GM12878 (cell line): ENCODE measurements at regions not wholly inside any gene's neighbourhood (a gene's known extent, or its start where the extent isn't known, plus 50 kb on each side); places are given as distances from the start of the nearest gene placed in this dataset.

Source experiments
- ATAC-seq: fragments of 200-7000 bp; cut with Tn5 transposase; 3 replicates; pipeline ENCODE4 v1.9.1; 2020; ENCODE audit warnings: mild to moderate bottlenecking, moderate library complexity
- BruUV-seq: library from RNA; stranded (reverse); fragments of 400-500 nt; replicated peaks from 2 replicates; lab custom pipeline; 2021; lab: Mats Ljungman, UMichigan
- CTCF ChIA-PET: fragments of 300-600 bp; sonication (Branson Sonifier 250); formaldehyde crosslinking; extraction: SDS; loops from one replicate; lab custom pipeline; 2021; ENCODE audit warnings: inconsistent platforms; lab: Yijun Ruan, JAX
- POLR2A ChIA-PET: fragments of 350-600 bp; formaldehyde crosslinking; extraction: SDS; loops from one replicate; lab custom pipeline; 2021; ENCODE audit warnings: inconsistent platforms; lab: Charles Lee
- RAD21 ChIA-PET: fragments of 300-600 bp; sonication (Branson Sonifier 250); formaldehyde crosslinking; loops from one replicate; lab custom pipeline; 2023; ENCODE audit warnings: antibody characterized with exemption; ENCODE audit not compliant: unreplicated experiment; lab: Charles Lee
- SMC1A ChIA-PET: fragments of 300-600 bp; sonication (Branson Sonifier 250); formaldehyde crosslinking; loops from one replicate; lab custom pipeline; 2023; ENCODE audit not compliant: unreplicated experiment, uncharacterized antibody; lab: Charles Lee
- DNase-seq: peaks from one replicate; pipeline ENCODE4 v3.0.0-alpha.2; 2011; ENCODE audit warnings: low read depth, low spot score
- FAIRE-seq: peaks from 3 replicates; lab custom pipeline; 2011; peaks lifted over from hg19 to GRCh38; lab: Jason Lieb, UNC
- H2AFZ ChIP-seq: 2 replicates; pipeline ENCODE4 v1.6.0; 2011; ENCODE audit warnings: low read depth, low read length, control low read depth; ENCODE audit not compliant: control insufficient read depth
- H3K27ac ChIP-seq: 2 replicates; pipeline ENCODE4 v1.5.1; 2011; ENCODE audit warnings: control low read depth; ENCODE audit not compliant: control insufficient read depth, insufficient read depth
- H3K27me3 ChIP-seq, 2 experiments: replicated peaks in 1 of 2; 2 replicates each; pipeline versions ENCODE4 v1.6.0 to v1.6.1; 2011; ENCODE audit warnings: low read length in 1 of 2; ENCODE audit not compliant: control insufficient read depth in 2 of 2, insufficient read depth in 2 of 2
- H3K36me3 ChIP-seq, 2 experiments: 2 replicates each; pipeline ENCODE4 v1.5.1; 2011; ENCODE audit warnings: low read length in 1 of 2; ENCODE audit not compliant: control insufficient read depth in 2 of 2, insufficient read depth in 2 of 2
- H3K4me1 ChIP-seq: 2 replicates; pipeline ENCODE4 v1.6.1; 2011; ENCODE audit warnings: mild to moderate bottlenecking, low read length, moderate library complexity, mixed read lengths; ENCODE audit not compliant: control insufficient read depth, insufficient read depth
- H3K4me2 ChIP-seq: 2 replicates; pipeline ENCODE4 v1.6.0; 2011; ENCODE audit warnings: control low read depth; ENCODE audit not compliant: control insufficient read depth, insufficient read depth
- H3K4me3 ChIP-seq: fragments of 200-600 bp; sonication (generic); 2 replicates; pipeline ENCODE4 v1.5.1; 2016
- H3K79me2 ChIP-seq: 2 replicates; pipeline ENCODE4 v1.6.0; 2011; ENCODE audit warnings: low read length; ENCODE audit not compliant: control insufficient read depth, insufficient read depth
- H3K9ac ChIP-seq: 2 replicates; pipeline ENCODE4 v1.8.0; 2011; ENCODE audit warnings: low read length, control low read depth, mixed read lengths; ENCODE audit not compliant: control insufficient read depth, insufficient read depth
- H3K9me3 ChIP-seq: replicated peaks from 3 replicates; pipeline ENCODE4 v1.5.1; 2011; ENCODE audit warnings: mild to moderate bottlenecking, low read length; ENCODE audit not compliant: control insufficient read depth, insufficient read depth
- H4K20me1 ChIP-seq: 2 replicates; pipeline ENCODE4 v1.6.0; 2011; ENCODE audit not compliant: control insufficient read depth, insufficient read depth
- CBFB ChIP-seq: IDR thresholded peaks from 2 replicates; pipeline ENCODE4 v1.6.1; 2016; ENCODE audit warnings: antibody characterized with exemption, low read depth
- ESRRA ChIP-seq: IDR thresholded peaks from 2 replicates; pipeline ENCODE4 v1.6.1; 2012; ENCODE audit warnings: mild to moderate bottlenecking, low read length, improper control_type of control experiment
- HDGF ChIP-seq: fragments of 450-650 bp; IDR thresholded peaks from 2 replicates; pipeline ENCODE4 v1.6.1; 2016; ENCODE audit warnings: antibody characterized with exemption
- JUNB ChIP-seq: IDR thresholded peaks from 2 replicates; pipeline ENCODE4 v1.6.1; 2016; ENCODE audit warnings: antibody characterized with exemption, mild to moderate bottlenecking
- KLF5 ChIP-seq: fragments of 450-650 bp; IDR thresholded peaks from 2 replicates; pipeline ENCODE4 v1.6.1; 2014; ENCODE audit warnings: mild to moderate bottlenecking; ENCODE audit not compliant: partially characterized antibody
- MEF2A ChIP-seq: IDR thresholded peaks from 2 replicates; pipeline ENCODE4 v1.6.1; 2011; ENCODE audit warnings: low read depth, mild to moderate bottlenecking, low read length, moderate library complexity; ENCODE audit not compliant: insufficient read depth
- NR2F1 ChIP-seq: fragments of 450-650 bp; conservative IDR thresholded peaks from 2 replicates; pipeline ENCODE4 v1.6.1; 2017; ENCODE audit warnings: mild to moderate bottlenecking
- PAX5 ChIP-seq: IDR thresholded peaks from 2 replicates; pipeline ENCODE4 v1.6.1; 2011; ENCODE audit warnings: low read depth, low read length, borderline replicate concordance
- POLR2AphosphoS2 ChIP-seq: IDR thresholded peaks from 2 replicates; pipeline ENCODE4 v1.6.1; 2011; ENCODE audit warnings: low read depth, mild to moderate bottlenecking, low read length, improper control_type of control experiment, moderate library complexity
- POLR2AphosphoS5 ChIP-seq: IDR thresholded peaks from 2 replicates; pipeline ENCODE4 v1.6.1; 2011; ENCODE audit warnings: mild to moderate bottlenecking, low read length, inconsistent platforms
- SRF ChIP-seq, 2 experiments: IDR thresholded peaks; 2 replicates each; pipeline ENCODE4 v1.6.1; 2011; ENCODE audit warnings: low read depth in 2 of 2, low read length in 2 of 2, mild to moderate bottlenecking in 1 of 2, moderate library complexity in 1 of 2
- TBL1XR1 ChIP-seq: IDR thresholded peaks from 2 replicates; pipeline ENCODE4 v1.6.1; 2012; ENCODE audit warnings: low read depth, low read length, improper control_type of control experiment
- ZBTB11 ChIP-seq: fragments of 450-650 bp; formaldehyde crosslinking; IDR thresholded peaks from 2 replicates; pipeline ENCODE4 v1.5.0; 2022; ENCODE audit warnings: mild to moderate bottlenecking, missing genetic modification characterization
- ZNF622 ChIP-seq: fragments of 450-650 bp; IDR thresholded peaks from 2 replicates; pipeline ENCODE4 v1.6.1; 2017; ENCODE audit warnings: mild to moderate bottlenecking, inconsistent platforms
- WGBS: methylation state at CpG from one replicate; pipeline ENCODE4 v1.1.6; 2016; ENCODE audit warnings: low lambda C conversion rate; ENCODE audit not compliant: insufficient replicate concordance, insufficient coverage; ENCODE audit errors: missing lambda C conversion rate; 5-methylcytosine and 5-hydroxymethylcytosine counted together
- in situ Hi-C: fragments of 300-500 bp; cut with MboI; formaldehyde crosslinking; loops from 9 replicates; pipeline ENCODE4 v1.14.3; 2018; ENCODE audit warnings: mixed read lengths
- intact Hi-C: fragments of 100-400 bp; cut with micrococcal nuclease; formaldehyde crosslinking; loops from one replicate; pipeline ENCODE4 v1.14.2; 2022; ENCODE audit not compliant: unreplicated experiment
- TF ChIP-seq, protein P1 (sequence below): fragments of 450-650 bp; formaldehyde crosslinking; IDR thresholded peaks from 2 replicates; pipeline ENCODE4 v1.4.0; 2020; ENCODE audit warnings: mild to moderate bottlenecking, moderate library complexity
- TF ChIP-seq, protein P2 (sequence below): fragments of 450-650 bp; IDR thresholded peaks from 2 replicates; pipeline ENCODE4 v1.6.1; 2016; ENCODE audit warnings: mild to moderate bottlenecking

DNA sequence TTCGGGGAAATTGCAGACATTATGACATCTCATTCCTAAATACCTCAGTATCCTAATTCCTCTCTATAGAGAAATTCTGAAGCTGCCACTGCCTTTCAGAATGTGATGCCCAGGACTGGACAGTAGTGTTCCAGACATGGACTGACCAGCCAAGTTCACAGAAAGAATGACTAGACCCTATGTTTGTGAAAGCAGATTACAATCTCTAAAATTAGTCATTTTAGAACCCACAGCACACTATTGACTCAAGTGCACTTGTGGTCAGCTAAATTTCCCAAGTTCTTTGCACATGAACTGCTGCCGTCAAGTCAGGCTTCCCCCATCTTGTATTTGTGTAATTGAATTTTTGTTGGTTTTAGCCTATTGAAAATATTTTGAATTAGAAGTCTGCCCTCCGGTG is 81.0 kb upstream of the ESX1 start:
- ChIA-PET POLR2A (no interaction called here), SMC1A (interaction anchor here (0.8 kb wide), 2 partner anchors 17 to 140 kb away, joined by 3 read pairs; no protein-coding TSS in a partner anchor), CTCF (interaction anchor here (0.9 kb wide), 1 partner anchor 9 kb away, joined by 3 read pairs; no protein-coding TSS in a partner anchor), RAD21 (no interaction called here)
- Histone ChIP-seq H3K36me3 (no peaks in the 10 kb centered on the region), H3K4me2 (no peak overlapping the region), H3K27ac (no peak overlapping the region), H2AFZ (no peak overlapping the region), H3K9me3 (no peaks in the 10 kb centered on the region), H4K20me1 (no peaks in the 10 kb centered on the region), H3K79me2 (no peaks in the 10 kb centered on the region), H3K4me1 (no peaks in the 10 kb centered on the region), H3K9ac (no peak overlapping the region), H3K27me3 (0 out of 4 replicates have a peak, but pooled peaks cover 0 to 1% of the 10 kb centered on the region in 2 experiments), H3K4me3 (no peak overlapping the region)
- intact Hi-C loops (no loop called here), in situ Hi-C loops (no loop called here)
- TF ChIP-seq MEF2A = no peak
- TF ChIP-seq POLR2AphosphoS5 = no peak
- TF ChIP-seq ZBTB11 (CRISPR knock-in tag) = no peak
- no peak for TF ChIP-seq JUNB
- no peak for TF ChIP-seq NR2F1
- TF ChIP-seq, protein P1, sequence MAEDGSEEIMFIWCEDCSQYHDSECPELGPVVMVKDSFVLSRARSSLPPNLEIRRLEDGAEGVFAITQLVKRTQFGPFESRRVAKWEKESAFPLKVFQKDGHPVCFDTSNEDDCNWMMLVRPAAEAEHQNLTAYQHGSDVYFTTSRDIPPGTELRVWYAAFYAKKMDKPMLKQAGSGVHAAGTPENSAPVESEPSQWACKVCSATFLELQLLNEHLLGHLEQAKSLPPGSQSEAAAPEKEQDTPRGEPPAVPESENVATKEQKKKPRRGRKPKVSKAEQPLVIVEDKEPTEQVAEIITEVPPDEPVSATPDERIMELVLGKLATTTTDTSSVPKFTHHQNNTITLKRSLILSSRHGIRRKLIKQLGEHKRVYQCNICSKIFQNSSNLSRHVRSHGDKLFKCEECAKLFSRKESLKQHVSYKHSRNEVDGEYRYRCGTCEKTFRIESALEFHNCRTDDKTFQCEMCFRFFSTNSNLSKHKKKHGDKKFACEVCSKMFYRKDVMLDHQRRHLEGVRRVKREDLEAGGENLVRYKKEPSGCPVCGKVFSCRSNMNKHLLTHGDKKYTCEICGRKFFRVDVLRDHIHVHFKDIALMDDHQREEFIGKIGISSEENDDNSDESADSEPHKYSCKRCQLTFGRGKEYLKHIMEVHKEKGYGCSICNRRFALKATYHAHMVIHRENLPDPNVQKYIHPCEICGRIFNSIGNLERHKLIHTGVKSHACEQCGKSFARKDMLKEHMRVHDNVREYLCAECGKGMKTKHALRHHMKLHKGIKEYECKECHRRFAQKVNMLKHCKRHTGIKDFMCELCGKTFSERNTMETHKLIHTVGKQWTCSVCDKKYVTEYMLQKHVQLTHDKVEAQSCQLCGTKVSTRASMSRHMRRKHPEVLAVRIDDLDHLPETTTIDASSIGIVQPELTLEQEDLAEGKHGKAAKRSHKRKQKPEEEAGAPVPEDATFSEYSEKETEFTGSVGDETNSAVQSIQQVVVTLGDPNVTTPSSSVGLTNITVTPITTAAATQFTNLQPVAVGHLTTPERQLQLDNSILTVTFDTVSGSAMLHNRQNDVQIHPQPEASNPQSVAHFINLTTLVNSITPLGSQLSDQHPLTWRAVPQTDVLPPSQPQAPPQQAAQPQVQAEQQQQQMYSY = no peak
- TF ChIP-seq CBFB = no peak
- TF ChIP-seq POLR2AphosphoS2 = no peak
- TF ChIP-seq TBL1XR1 = no peak
- no peak for TF ChIP-seq ZNF622
- no peak for TF ChIP-seq KLF5
- no peak for TF ChIP-seq SRF (IDR thresholded peaks at IDR 0.05; ENCODE audit: low read depth in 2 of 2, low read length in 2 of 2)
- no peak for TF ChIP-seq ESRRA
- no peak for TF ChIP-seq HDGF
- no peak for TF ChIP-seq PAX5
- TF ChIP-seq, protein P2, sequence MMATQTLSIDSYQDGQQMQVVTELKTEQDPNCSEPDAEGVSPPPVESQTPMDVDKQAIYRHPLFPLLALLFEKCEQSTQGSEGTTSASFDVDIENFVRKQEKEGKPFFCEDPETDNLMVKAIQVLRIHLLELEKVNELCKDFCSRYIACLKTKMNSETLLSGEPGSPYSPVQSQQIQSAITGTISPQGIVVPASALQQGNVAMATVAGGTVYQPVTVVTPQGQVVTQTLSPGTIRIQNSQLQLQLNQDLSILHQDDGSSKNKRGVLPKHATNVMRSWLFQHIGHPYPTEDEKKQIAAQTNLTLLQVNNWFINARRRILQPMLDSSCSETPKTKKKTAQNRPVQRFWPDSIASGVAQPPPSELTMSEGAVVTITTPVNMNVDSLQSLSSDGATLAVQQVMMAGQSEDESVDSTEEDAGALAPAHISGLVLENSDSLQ = no peak
- no TSS peak for BruUV-seq
- FAIRE-seq (no peak), ATAC-seq (no peak), DNase-seq (no peak)
- 31% methylated on average over 3 of the region's 3 CpGs for WGBS
